Mesothelial cell of epicardium (in vitro differentiated cells): ENCODE measurements at regions not wholly inside any gene's neighbourhood (a gene's known extent, or its start where the extent isn't known, plus 50 kb on each side); places are given as distances from the start of the nearest gene placed in this dataset.
"Not testable (repeated sequence)": the region's sequence is repeated elsewhere in the genome, so short reads cannot be mapped to it uniquely, and the experiment has no call there.

Experiments used
- DNase-seq, 2 experiments: peaks; one replicate each; pipeline ENCODE4 v3.0.0; 2021; ENCODE audit warnings: low spot score in 2 of 2; ENCODE audit not compliant: unreplicated experiment in 2 of 2
- H3K27ac Mint-ChIP-seq: 2 replicates; pipeline ENCODE4 v1.8.0; 2021; ENCODE audit warnings: mixed read lengths
- H3K27me3 Mint-ChIP-seq: 2 replicates; pipeline ENCODE4 v1.8.0; 2021; ENCODE audit warnings: low read depth, mixed read lengths
- H3K36me3 Mint-ChIP-seq: 2 replicates; pipeline ENCODE4 v1.8.0; 2021; ENCODE audit warnings: mixed read lengths
- H3K4me1 Mint-ChIP-seq: 2 replicates; pipeline ENCODE4 v1.8.0; 2021; ENCODE audit warnings: mixed read lengths
- H3K4me3 Mint-ChIP-seq: 2 replicates; pipeline ENCODE4 v1.8.0; 2021; ENCODE audit warnings: mild to moderate bottlenecking, moderate library complexity, mixed read lengths
- H3K9me3 Mint-ChIP-seq: 2 replicates; pipeline ENCODE4 v1.8.0; 2021; ENCODE audit warnings: mixed read lengths
- TF ChIP-seq, protein P1 (sequence below): fragments of 200-600 bp; sonication (generic); IDR thresholded peaks from one replicate; pipeline ENCODE4 v1.5.0; 2021; ENCODE audit warnings: antibody characterized with exemption; ENCODE audit not compliant: unreplicated experiment

DNA sequence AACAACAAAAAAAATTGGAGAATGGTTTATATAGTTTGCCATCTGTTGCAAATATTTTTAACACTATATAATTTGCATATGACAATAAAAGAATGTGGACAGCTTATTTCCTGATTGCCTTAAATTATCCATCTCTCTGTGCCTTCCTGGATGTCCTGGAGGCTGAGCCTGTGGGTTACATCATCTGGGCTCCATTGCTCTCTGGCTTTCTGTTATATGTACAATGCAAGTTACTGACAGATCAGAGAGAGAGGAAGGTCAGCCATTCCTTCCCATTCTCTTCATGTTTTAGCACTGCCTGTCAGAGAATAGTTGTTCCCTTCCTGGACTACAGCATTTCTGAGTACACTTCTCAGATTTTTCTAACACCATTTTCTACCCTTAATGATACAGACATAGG, 758.3 kb upstream of the PCDH20 start:
- Mint-ChIP-seq H3K4me1 (no peaks in the 10 kb centered on the region), H3K27ac (no peak overlapping the region), H3K9me3 (peaks cover 33% of the 10 kb centered on the region), H3K27me3 (no peaks in the 10 kb centered on the region), H3K36me3 (no peaks in the 10 kb centered on the region), H3K4me3 (no peak overlapping the region)
- DNase-seq, result no peak
- TF ChIP-seq, protein P1, sequence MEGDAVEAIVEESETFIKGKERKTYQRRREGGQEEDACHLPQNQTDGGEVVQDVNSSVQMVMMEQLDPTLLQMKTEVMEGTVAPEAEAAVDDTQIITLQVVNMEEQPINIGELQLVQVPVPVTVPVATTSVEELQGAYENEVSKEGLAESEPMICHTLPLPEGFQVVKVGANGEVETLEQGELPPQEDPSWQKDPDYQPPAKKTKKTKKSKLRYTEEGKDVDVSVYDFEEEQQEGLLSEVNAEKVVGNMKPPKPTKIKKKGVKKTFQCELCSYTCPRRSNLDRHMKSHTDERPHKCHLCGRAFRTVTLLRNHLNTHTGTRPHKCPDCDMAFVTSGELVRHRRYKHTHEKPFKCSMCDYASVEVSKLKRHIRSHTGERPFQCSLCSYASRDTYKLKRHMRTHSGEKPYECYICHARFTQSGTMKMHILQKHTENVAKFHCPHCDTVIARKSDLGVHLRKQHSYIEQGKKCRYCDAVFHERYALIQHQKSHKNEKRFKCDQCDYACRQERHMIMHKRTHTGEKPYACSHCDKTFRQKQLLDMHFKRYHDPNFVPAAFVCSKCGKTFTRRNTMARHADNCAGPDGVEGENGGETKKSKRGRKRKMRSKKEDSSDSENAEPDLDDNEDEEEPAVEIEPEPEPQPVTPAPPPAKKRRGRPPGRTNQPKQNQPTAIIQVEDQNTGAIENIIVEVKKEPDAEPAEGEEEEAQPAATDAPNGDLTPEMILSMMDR, result no peak

DNA sequence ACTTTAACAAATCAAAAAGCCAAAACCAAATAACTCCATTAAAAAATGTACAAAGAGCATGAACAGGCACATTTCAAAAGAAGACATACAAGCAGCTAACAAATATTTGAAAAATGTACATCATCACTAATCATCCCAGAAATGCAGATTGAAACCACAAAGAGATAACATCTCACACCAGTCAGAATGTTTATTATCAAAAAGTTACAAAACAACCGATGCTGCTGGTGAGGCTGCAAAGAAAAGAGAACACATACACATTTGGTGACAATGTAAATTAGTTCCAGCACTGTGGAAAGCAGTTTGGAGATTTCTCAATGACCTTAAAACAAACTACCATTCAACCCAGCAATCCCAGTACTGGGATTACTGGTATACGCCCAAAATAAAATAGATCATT, 756.0 kb upstream of the PCDH20 start:
- Mint-ChIP-seq H3K27ac (no peak overlapping the region), H3K9me3 (peaks cover 15% of the 10 kb centered on the region), H3K4me1 (no peaks in the 10 kb centered on the region), H3K36me3 (no peaks in the 10 kb centered on the region), H3K27me3 (no peaks in the 10 kb centered on the region), H3K4me3 (no peak overlapping the region)
- DNase-seq, result no peak
- TF ChIP-seq, protein P1, result no peak

DNA sequence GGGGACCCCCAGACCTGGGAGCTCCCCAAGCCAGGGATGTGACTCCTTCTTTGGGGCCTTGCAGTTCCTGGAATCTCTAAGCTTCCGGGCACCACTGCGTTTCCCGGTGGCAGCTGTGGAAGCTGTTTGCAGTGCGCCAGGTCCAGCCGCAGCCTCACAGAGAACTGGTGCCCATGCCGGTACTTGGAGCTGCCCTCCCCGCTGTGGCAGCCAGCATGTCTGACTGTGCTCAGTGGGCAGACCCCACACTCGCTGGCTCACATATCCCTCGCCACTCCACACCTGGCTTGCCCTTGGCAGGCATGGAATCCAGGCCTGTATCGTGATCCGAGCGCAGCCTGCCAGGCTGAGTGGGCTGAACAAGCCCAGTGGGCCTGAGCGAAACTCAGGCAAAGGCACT, 753.2 kb upstream of the PCDH20 start:
- H3K27me3 Mint-ChIP-seq, result no peaks in the 10 kb centered on the region
- DNase-seq, result no peak
- H3K4me1 Mint-ChIP-seq, result no peaks in the 10 kb centered on the region
- H3K4me3 Mint-ChIP-seq, result no peak overlapping the region
- no peak overlapping the region for H3K27ac Mint-ChIP-seq
- no peaks in the 10 kb centered on the region for H3K36me3 Mint-ChIP-seq
- TF ChIP-seq, protein P1, result no peak
- peaks cover 18% of the 10 kb centered on the region for H3K9me3 Mint-ChIP-seq

DNA sequence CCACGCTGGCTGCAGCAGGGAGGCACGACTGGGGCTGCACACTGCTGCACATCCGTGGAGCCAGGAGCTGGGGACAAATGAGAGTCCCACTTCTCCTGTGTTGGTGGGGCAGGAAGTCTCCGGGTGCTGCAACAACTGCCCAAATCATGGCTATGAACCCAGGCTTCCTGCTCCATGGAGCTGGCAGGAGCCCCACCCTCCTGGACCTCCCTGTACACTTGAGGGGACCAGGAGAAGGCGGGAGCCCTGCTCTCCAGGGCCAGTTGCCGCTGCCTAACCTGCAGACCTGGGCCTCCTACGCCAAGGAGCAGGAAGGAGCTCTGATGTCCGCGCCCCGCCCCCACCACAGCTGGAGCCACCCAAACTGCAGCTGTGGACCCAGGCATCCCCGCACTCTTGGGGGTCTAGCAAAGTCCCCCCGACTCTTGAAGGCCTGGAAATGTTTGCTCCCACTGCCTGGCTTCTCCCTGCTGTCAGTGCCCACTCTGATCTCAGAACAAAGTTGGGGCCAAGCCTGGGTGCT, 752.1 kb upstream of the PCDH20 start:
- no peaks in the 10 kb centered on the region for H3K27me3 Mint-ChIP-seq
- DNase-seq, result no peak
- H3K36me3 Mint-ChIP-seq, result no peaks in the 10 kb centered on the region
- TF ChIP-seq, protein P1, result no peak
- H3K4me3 Mint-ChIP-seq, result no peak overlapping the region
- no peak overlapping the region for H3K27ac Mint-ChIP-seq
- peaks cover 25% of the 10 kb centered on the region for H3K9me3 Mint-ChIP-seq
- H3K4me1 Mint-ChIP-seq, result no peaks in the 10 kb centered on the region

DNA sequence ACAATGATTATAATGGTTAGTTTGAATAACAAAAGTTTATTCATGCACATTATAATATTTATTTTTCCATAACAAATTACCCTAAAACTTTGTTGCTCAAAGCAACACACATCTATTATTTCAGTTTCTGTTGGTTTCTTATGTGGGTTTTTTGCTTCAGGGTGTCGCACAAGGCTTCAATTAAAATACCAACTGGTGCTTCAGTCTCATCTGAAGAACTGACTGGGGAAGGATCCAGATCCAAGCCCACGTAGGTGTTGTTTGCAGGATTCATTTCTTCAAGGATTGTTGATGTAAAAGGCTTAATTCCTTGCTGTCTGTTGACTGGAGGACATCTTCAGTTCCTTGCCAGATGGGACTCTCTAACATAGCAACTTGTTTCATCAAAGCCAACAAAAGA, 747.2 kb upstream of the PCDH20 start:
- Mint-ChIP-seq H3K36me3 (no peaks in the 10 kb centered on the region), H3K27ac (no peak overlapping the region), H3K27me3 (no peaks in the 10 kb centered on the region), H3K9me3 (peaks cover 19% of the 10 kb centered on the region), H3K4me3 (no peak overlapping the region), H3K4me1 (no peaks in the 10 kb centered on the region)
- TF ChIP-seq, protein P1, result no peak
- DNase-seq, result no peak

DNA sequence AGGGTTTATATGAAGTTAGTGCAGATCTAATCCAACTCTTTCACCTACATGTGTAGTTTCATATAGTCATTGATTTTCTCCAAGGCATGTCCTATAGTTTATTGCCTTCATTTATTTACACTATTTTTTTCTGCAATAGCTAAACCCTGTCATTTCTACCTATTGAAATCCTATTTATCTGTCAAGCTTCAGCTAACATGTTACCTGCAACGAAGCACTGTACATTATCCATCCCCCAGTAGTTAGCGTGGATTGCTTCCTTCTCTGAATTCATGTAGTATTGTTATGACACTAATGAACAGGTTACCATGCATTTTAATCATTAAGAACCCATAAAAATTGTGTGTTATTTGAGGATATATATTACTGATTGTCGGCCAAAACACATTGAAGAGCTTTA, 742.9 kb upstream of the PCDH20 start:
- TF ChIP-seq, protein P1, result no peak
- H3K4me1 Mint-ChIP-seq, result peaks cover 8% of the 10 kb centered on the region
- no peaks in the 10 kb centered on the region for H3K36me3 Mint-ChIP-seq
- no peaks in the 10 kb centered on the region for H3K27me3 Mint-ChIP-seq
- no peak overlapping the region for H3K4me3 Mint-ChIP-seq
- H3K9me3 Mint-ChIP-seq, result peaks cover 35% of the 10 kb centered on the region
- DNase-seq, result no peak
- H3K27ac Mint-ChIP-seq, result no peak overlapping the region

DNA sequence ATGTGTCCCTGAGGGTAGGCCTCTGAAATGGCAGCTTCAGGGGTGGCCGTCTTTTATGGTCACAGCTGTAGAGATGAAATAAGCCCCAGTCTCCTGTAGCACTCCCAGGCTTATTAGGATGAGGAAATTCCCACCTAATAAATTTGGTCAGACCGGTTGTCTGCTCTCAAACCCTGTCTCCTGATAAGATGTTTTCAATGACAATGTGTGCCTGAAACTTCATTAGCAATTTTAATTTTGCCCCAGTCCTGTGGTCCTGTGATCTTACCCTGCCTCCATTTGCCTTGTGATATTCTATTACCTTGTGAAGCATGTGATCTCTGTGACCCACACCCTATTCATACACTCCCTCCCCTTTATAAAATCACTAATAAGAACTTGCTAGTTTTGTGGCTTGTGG, 736.1 kb upstream of the PCDH20 start:
- H3K9me3 Mint-ChIP-seq, result peaks cover 71% of the 10 kb centered on the region
- H3K27ac Mint-ChIP-seq, H3K36me3 Mint-ChIP-seq, H3K27me3 Mint-ChIP-seq, H3K4me1 Mint-ChIP-seq, DNase-seq, H3K4me3 Mint-ChIP-seq: not testable (repeated sequence)
